Omental fat pad (tissue), 3 donors: ENCODE measurements at regions not wholly inside any gene's neighbourhood (a gene's known extent, or its start where the extent isn't known, plus 50 kb on each side); places are given as distances from the start of the nearest gene placed in this dataset.

Experiments
- ATAC-seq: fragments of 150-250 bp; one replicate; pipeline ENCODE4 v1.9.1; 2016; ENCODE audit warnings: mild to moderate bottlenecking, moderate library complexity; ENCODE audit not compliant: low FRiP score
- DNase-seq: peaks from one replicate; pipeline ENCODE4 v3.0.0-alpha.2; 2019; ENCODE audit warnings: low spot score
- TF ChIP-seq, protein P1 (sequence below), 3 donors: fragments of 450-650 bp; IDR thresholded peaks; one replicate each; pipeline ENCODE4 v1.5.1; 2016 to 2017; ENCODE audit warnings: antibody characterized with exemption in 3 of 3, mild to moderate bottlenecking in 3 of 3, moderate library complexity in 2 of 3

DNA sequence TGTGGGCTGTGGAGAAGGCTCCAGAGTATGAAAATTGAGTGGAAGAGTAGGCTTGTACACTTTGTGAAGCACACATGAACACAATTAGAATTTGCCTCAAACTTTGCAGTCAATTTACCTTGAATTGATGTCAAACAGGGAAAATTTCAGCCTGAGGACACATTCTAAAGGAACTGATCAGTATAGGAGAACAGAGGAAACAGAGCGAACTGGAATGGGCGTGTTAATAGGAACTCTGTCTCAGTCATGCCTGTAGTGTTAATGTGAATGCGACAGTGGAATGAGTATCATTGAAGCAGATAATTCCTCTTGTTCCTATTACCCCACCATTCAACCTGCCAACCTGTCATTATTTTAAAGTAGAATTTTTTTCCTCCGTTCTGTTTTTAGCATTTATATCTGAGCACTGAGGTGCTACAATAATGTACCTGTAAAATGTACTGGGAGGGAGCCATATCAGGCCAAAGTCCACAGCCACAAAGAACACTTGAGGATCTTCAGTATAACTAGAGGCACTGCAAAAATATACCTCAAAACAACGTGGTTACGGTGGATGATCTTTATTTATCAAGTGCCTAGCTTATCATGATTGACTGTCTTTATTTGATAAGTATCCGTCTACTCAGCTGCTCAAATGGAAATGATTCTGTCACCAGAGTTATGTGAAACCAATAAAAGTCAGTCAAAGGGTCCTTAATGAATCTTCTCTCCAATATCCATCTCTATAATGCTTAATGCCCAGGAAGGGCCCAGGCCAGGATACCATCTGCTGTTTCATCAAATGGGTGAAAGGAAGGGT, 125.3 kb upstream of the STMND1 start:
- ATAC-seq (no peak), DNase-seq (no peak)
- TF ChIP-seq, protein P1, sequence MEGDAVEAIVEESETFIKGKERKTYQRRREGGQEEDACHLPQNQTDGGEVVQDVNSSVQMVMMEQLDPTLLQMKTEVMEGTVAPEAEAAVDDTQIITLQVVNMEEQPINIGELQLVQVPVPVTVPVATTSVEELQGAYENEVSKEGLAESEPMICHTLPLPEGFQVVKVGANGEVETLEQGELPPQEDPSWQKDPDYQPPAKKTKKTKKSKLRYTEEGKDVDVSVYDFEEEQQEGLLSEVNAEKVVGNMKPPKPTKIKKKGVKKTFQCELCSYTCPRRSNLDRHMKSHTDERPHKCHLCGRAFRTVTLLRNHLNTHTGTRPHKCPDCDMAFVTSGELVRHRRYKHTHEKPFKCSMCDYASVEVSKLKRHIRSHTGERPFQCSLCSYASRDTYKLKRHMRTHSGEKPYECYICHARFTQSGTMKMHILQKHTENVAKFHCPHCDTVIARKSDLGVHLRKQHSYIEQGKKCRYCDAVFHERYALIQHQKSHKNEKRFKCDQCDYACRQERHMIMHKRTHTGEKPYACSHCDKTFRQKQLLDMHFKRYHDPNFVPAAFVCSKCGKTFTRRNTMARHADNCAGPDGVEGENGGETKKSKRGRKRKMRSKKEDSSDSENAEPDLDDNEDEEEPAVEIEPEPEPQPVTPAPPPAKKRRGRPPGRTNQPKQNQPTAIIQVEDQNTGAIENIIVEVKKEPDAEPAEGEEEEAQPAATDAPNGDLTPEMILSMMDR (IDR thresholded peaks at IDR 0.05): no peak

DNA sequence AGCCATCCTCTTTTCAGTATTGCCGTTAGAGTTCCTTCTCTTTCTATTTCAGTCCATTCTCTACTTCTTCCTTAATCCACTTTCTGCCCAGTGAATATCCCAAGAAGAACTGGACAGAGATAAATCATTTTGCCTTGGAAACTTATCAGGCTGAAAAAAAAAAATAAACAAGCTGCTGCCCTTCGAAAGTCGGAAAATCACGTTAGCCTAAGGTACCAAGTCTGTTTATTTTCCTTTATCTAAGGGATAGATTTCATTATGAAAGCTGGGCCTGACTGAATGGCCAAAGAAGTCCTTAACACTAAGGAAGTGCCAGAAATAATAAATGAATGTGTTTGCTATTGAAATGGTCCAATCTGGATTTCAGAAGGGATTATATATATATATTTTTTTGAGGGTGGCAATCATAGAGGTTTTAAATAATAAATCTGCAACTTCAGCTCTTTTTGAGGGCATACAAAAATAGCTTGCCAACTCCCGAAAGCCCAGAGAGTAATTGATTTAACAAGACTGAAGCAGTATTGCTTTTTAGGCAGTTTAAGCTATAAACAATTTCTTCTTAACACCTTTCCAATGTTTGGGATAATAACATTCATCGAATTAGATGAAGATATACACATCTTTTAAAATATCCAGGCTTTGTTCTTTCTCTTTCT, 127.0 kb upstream of the STMND1 start:
- DNase-seq (no peak), ATAC-seq (no peak)
- TF ChIP-seq, protein P1 (IDR thresholded peaks at IDR 0.05): no peak

DNA sequence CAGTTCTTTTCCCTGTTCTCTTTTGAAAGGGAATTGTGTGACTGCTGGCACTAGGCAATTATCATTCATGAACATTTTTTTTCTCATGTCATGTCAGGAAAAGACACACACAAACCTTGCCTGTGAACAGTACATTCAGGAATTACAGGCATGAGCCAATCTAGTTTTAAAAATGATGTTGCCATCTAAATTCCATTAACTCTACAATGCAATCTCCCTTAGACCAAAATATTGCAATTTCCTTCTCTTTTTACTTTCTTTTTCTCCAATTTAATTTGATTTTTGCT, 127.5 kb upstream of the STMND1 start:
- ATAC-seq (peak; percentile 37), DNase-seq (no peak)
- TF ChIP-seq, protein P1 (IDR thresholded peaks at IDR 0.05): no peak

GRCh38 chr6:16973545-16974386, 128.1 kb upstream of the STMND1 start:
- ATAC-seq (peak; percentile 48), DNase-seq (no peak)
- TF ChIP-seq, protein P1 (IDR thresholded peaks at IDR 0.05): no peak

- DNase-seq: no peak
- TF ChIP-seq, protein P1 (IDR thresholded peaks at IDR 0.05): no peak
- ATAC-seq: no peak
Observed at GRCh38 chr6:16973051-16973450, 128.8 kb upstream of the STMND1 start.

DNA sequence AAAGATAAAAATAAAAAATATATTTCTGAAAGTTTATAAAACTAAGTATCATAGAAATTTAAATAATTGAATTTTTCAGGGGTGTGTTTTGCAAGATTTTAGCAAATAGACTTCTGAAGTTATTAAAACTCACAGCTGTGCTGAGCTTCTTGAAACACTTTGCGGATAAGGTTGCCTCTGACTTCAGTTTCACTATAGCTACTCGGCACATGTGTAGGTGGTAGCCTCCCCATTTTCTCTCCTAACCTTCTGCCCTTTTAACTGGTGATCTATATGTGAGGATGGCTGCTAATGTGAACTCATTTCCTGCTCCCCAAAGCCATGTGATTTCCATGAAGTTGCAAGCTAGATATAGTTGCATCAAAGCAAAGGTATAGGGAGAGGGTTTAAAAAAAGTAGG, 129.3 kb upstream of the STMND1 start:
- TF ChIP-seq, protein P1 (IDR thresholded peaks at IDR 0.05): no peak
- no peak for DNase-seq

More for the DNA sequence above, 129.3 kb upstream of the STMND1 start:
- ATAC-seq: no peak
